Endothelial cell of umbilical vein (primary cell): ENCODE measurements at regions not wholly inside any gene's neighbourhood (a gene's known extent, or its start where the extent isn't known, plus 50 kb on each side); places are given as distances from the start of the nearest gene placed in this dataset.

ENCODE experiments used
- BruUV-seq: library from RNA; stranded (reverse); fragments of 400-500 nt; replicated peaks from 2 replicates; lab custom pipeline; 2021; lab: Mats Ljungman, UMichigan
- CTCF ChIA-PET: fragments of 300-600, 350-600 bp; sonication (Branson Sonifier 250); formaldehyde crosslinking; loops from one replicate; lab custom pipeline; 2021; ENCODE audit warnings: antibody characterized with exemption, inconsistent platforms; lab: Charles Lee
- POLR2A ChIA-PET: fragments of 300-600, 350-600 bp; sonication (Branson Sonifier 250); formaldehyde crosslinking; loops from one replicate; lab custom pipeline; 2021; ENCODE audit warnings: antibody characterized with exemption, inconsistent platforms; lab: Charles Lee
- DNase-seq: peaks from one replicate; pipeline ENCODE4 v3.0.0-alpha.2; 2011; ENCODE audit warnings: low read depth, low spot score
- FAIRE-seq: peaks from 2 replicates; lab custom pipeline; 2011; peaks lifted over from hg19 to GRCh38; lab: Jason Lieb, UNC
- H2AFZ ChIP-seq: 2 replicates; pipeline ENCODE4 v1.6.0; 2012; ENCODE audit warnings: low read depth, low read length, control low read depth, inconsistent platforms
- H3K27ac ChIP-seq: 2 replicates; pipeline ENCODE4 v1.5.1; 2011; ENCODE audit warnings: low read depth, mild to moderate bottlenecking, control low read depth, low read length, moderate library complexity; ENCODE audit not compliant: insufficient read depth
- H3K27me3 ChIP-seq, 2 experiments: 2 replicates each; pipeline versions ENCODE4 v1.6.0 to v1.6.1; 2011; ENCODE audit warnings: low read length in 2 of 2, mixed read lengths in 1 of 2; ENCODE audit not compliant: control insufficient read depth in 2 of 2, insufficient read depth in 2 of 2
- H3K36me3 ChIP-seq, 2 experiments: 2 replicates in 1 of 2; 3 replicates in 1 of 2; pipeline ENCODE4 v1.5.1; 2011; ENCODE audit warnings: low read length in 2 of 2, mild to moderate bottlenecking in 1 of 2, moderate library complexity in 1 of 2; ENCODE audit not compliant: control insufficient read depth in 2 of 2, insufficient read depth in 2 of 2; ENCODE audit errors: extremely low read depth in 1 of 2
- H3K4me1 ChIP-seq: 3 replicates; pipeline ENCODE4 v1.5.1; 2011; ENCODE audit warnings: mild to moderate bottlenecking, low read length; ENCODE audit not compliant: control insufficient read depth, insufficient read depth; ENCODE audit errors: extremely low read depth
- H3K4me2 ChIP-seq: 2 replicates; pipeline ENCODE4 v1.6.1; 2011; ENCODE audit warnings: low read length, control low read depth, mixed read lengths; ENCODE audit not compliant: insufficient read depth
- H3K4me3 ChIP-seq, 3 experiments: fragments of 200-600 bp in 1 of 3; sonication (generic), shearing (Covaris generic) in 1 of 3; replicated peaks in 1 of 3; 2 replicates each; pipeline ENCODE4 v1.5.1; 2011 to 2016; ENCODE audit warnings: control low read depth in 3 of 3, low read length in 3 of 3, mild to moderate bottlenecking in 2 of 3, inconsistent platforms in 1 of 3, low read depth in 1 of 3, moderate library complexity in 1 of 3; ENCODE audit not compliant: insufficient read depth in 1 of 3
- H3K79me2 ChIP-seq: 2 replicates; pipeline ENCODE4 v1.6.0; 2012; ENCODE audit warnings: low read length, inconsistent platforms; ENCODE audit not compliant: control insufficient read depth, insufficient read depth
- H3K9ac ChIP-seq: replicated peaks from 2 replicates; pipeline ENCODE3; 2011; ENCODE audit warnings: low read length, control low read depth; ENCODE audit not compliant: insufficient read depth; ENCODE audit errors: extremely low read depth
- H3K9me1 ChIP-seq: replicated peaks from 3 replicates; pipeline ENCODE4 v1.6.0; 2011; ENCODE audit warnings: mild to moderate bottlenecking, low read length; ENCODE audit not compliant: control insufficient read depth, insufficient read depth; ENCODE audit errors: extremely low read depth
- H3K9me3 ChIP-seq: replicated peaks from 2 replicates; pipeline ENCODE4 v1.5.1; 2012; ENCODE audit warnings: low read length, inconsistent platforms; ENCODE audit not compliant: control insufficient read depth, insufficient read depth
- H4K20me1 ChIP-seq: replicated peaks from 2 replicates; pipeline ENCODE3; 2011; ENCODE audit warnings: mild to moderate bottlenecking, low read length; ENCODE audit not compliant: control insufficient read depth, insufficient read depth; ENCODE audit errors: extremely low read depth
- CTCF ChIP-seq, 2 donors: IDR thresholded peaks; 1 replicate in 1 of 2; 2 replicates in 1 of 2; pipeline ENCODE4 v1.5.1; 2011; ENCODE audit warnings: low read length in 2 of 2, mild to moderate bottlenecking in 2 of 2, moderate library complexity in 2 of 2, control low read depth in 1 of 2, inconsistent platforms in 1 of 2, low read depth in 1 of 2; ENCODE audit not compliant: insufficient read depth in 1 of 2; ENCODE audit errors: extremely low read depth in 1 of 2
- EZH2 ChIP-seq: IDR thresholded peaks from 2 replicates; pipeline ENCODE4 v1.6.1; 2012; ENCODE audit warnings: borderline replicate concordance, low read depth, mild to moderate bottlenecking, moderate library complexity, low read length, inconsistent platforms; ENCODE audit not compliant: severe bottlenecking
- FOS ChIP-seq: IDR thresholded peaks from 2 replicates; pipeline ENCODE4 v1.6.1; 2011; ENCODE audit warnings: mild to moderate bottlenecking, low read length, moderate library complexity, borderline replicate concordance; ENCODE audit not compliant: insufficient read depth
- GATA2 ChIP-seq: IDR thresholded peaks from 2 replicates; pipeline ENCODE4 v1.7.0; 2011; ENCODE audit warnings: low read depth, mild to moderate bottlenecking, moderate library complexity, mixed read lengths, low read length; ENCODE audit not compliant: insufficient read length, insufficient read depth
- JUN ChIP-seq: IDR thresholded peaks from 2 replicates; pipeline ENCODE4 v1.6.1; 2011; ENCODE audit warnings: borderline replicate concordance, low read depth; ENCODE audit not compliant: insufficient read length, insufficient read depth
- MAX ChIP-seq: IDR thresholded peaks from 2 replicates; pipeline ENCODE4 v1.6.1; 2011; ENCODE audit not compliant: insufficient read depth, insufficient read length
- MYC ChIP-seq: IDR thresholded peaks from one replicate; pipeline ENCODE4 v1.6.1; 2011; ENCODE audit warnings: mild to moderate bottlenecking, low read depth, low read length
- POLR2A ChIP-seq: IDR thresholded peaks from 2 replicates; pipeline ENCODE4 v1.6.1; 2012; ENCODE audit warnings: low read depth, mild to moderate bottlenecking, control low read depth, low read length
- POLR2AphosphoS5 ChIP-seq: IDR thresholded peaks from 2 replicates; pipeline ENCODE4 v1.6.1; 2012; ENCODE audit warnings: low read depth, mild to moderate bottlenecking, control low read depth, low read length, moderate library complexity; ENCODE audit not compliant: insufficient read depth
- dilution Hi-C: fragments of 300-500 bp; cut with MboI; formaldehyde crosslinking; loops from one replicate; pipeline ENCODE4 v1.15.0; 2019; ENCODE audit warnings: low sequenced_read_pairs; ENCODE audit not compliant: extremely low pct_ligation_motif_present
- intact Hi-C: fragments of 100-400 bp; cut with micrococcal nuclease; formaldehyde crosslinking; loops from one replicate; pipeline ENCODE4 v1.10.0; 2022

GRCh38 chr3:120855665-120856437 lies 52.2 kb upstream of the STXBP5L start:
- TF ChIP-seq GATA2 = no peak
- no peak for TF ChIP-seq MYC
- TF ChIP-seq JUN = no peak
- TF ChIP-seq EZH2 = no peak
- no peak for TF ChIP-seq POLR2AphosphoS5
- TF ChIP-seq CTCF (IDR thresholded peaks at IDR 0.05; ENCODE audit: extremely low read depth in 1 of 2, insufficient read depth in 1 of 2, low read depth in 1 of 2, low read length in 2 of 2) = no peak
- no peak for TF ChIP-seq POLR2A
- no peak for TF ChIP-seq FOS
- no peak for TF ChIP-seq MAX

More at GRCh38 chr3:120855665-120856437, 52.2 kb upstream of the STXBP5L start:
- H3K27ac ChIP-seq = no peak overlapping the region
- intact Hi-C loops (no loop called here), dilution Hi-C loops (no loop called here)
- no TSS peak for BruUV-seq
- no peak overlapping the region for H3K4me3 ChIP-seq
- H3K9me1 ChIP-seq = no peaks in the 10 kb centered on the region
- no peaks in the 10 kb centered on the region for H3K9me3 ChIP-seq
- peaks cover 2 to 6% of the 10 kb centered on the region in 2 experiments for H3K27me3 ChIP-seq
- no peak for FAIRE-seq
- H2AFZ ChIP-seq = no peak overlapping the region
- no peaks in the 10 kb centered on the region for H3K79me2 ChIP-seq
- no peak overlapping the region for H3K9ac ChIP-seq
- H3K4me2 ChIP-seq = no peak overlapping the region
- POLR2A ChIA-PET = no interaction called here
- H3K36me3 ChIP-seq = no peaks in the 10 kb centered on the region
- CTCF ChIA-PET = interaction anchor here (0.6 kb wide), 2 partner anchors 628 to 1440 kb away, joined by 3 to 4 read pairs; no protein-coding TSS in a partner anchor
- no peak for DNase-seq
- H3K4me1 ChIP-seq = no peaks in the 10 kb centered on the region
- H4K20me1 ChIP-seq = no peaks in the 10 kb centered on the region
